ENCODE measurements at regions not wholly inside any gene's neighbourhood (a gene's known extent, or its start where the extent isn't known, plus 50 kb on each side); places are given as distances from the start of the nearest gene placed in this dataset.

GRCh38 chr2:118292991-118293390 is 204.7 kb downstream of the INSIG2 start:
- no peak overlapping the region for H3K4me3 ChIP-seq
- no peak for TF ChIP-seq CTCF (IDR thresholded peaks at IDR 0.05)
- no peak for TF ChIP-seq POLR2A (IDR thresholded peaks at IDR 0.05)
- no peaks in the 10 kb centered on the region for H3K4me1 ChIP-seq
- WGBS, 4 donors, result 63 to 75% (median 71%) methylated on average over 2 of the region's 2 CpGs
- H3K9me3 ChIP-seq, result no peaks in the 10 kb centered on the region
- no peak for DNase-seq
- no peak for ATAC-seq
- intact Hi-C loops (cut with DNase I), result no loop called here
- H3K27me3 ChIP-seq, result peaks cover 0 to 19% (median 0%) of the 10 kb centered on the region in 9 donors
- no peak overlapping the region for H3K27ac ChIP-seq
- H3K36me3 ChIP-seq, result no peaks in the 10 kb centered on the region

GRCh38 chr2:118291251-118291880 is 203.1 kb downstream of the INSIG2 start:
- ATAC-seq (no peak), DNase-seq (no peak)
- no peak for TF ChIP-seq CTCF (IDR thresholded peaks at IDR 0.05)
- no peak for TF ChIP-seq POLR2A (IDR thresholded peaks at IDR 0.05)
- H3K4me1 ChIP-seq, result no peaks in the 10 kb centered on the region
- no peaks in the 10 kb centered on the region for H3K9me3 ChIP-seq
- H3K4me3 ChIP-seq, result no peak overlapping the region
- intact Hi-C loops (cut with DNase I), result no loop called here
- H3K27ac ChIP-seq, result no peak overlapping the region
- H3K27me3 ChIP-seq, result peaks cover 0 to 19% (median 0%) of the 10 kb centered on the region in 9 donors
- no peaks in the 10 kb centered on the region for H3K36me3 ChIP-seq
- 64 to 71% (median 69%) methylated on average over 3 of the region's 3 CpGs for whole genome bisulfite sequencing, 4 donors

GRCh38 chr2:118290411-118291250 is 202.4 kb downstream of the INSIG2 start:
- H3K36me3 ChIP-seq, result no peaks in the 10 kb centered on the region
- peaks cover 0 to 14% (median 0%) of the 10 kb centered on the region in 9 donors for H3K27me3 ChIP-seq
- no peak overlapping the region for H3K27ac ChIP-seq
- 76 to 83% (median 78%) methylated on average over 8 of the region's 8 CpGs for WGBS, 4 donors
- DNase-seq, result no peak
- intact Hi-C loops (cut with DNase I), result no loop called here
- no peak for TF ChIP-seq POLR2A (IDR thresholded peaks at IDR 0.05)
- TF ChIP-seq CTCF (IDR thresholded peaks at IDR 0.05), result no peak
- no peak for ATAC-seq
- H3K9me3 ChIP-seq, result no peaks in the 10 kb centered on the region
- H3K4me3 ChIP-seq, result no peak overlapping the region
- no peaks in the 10 kb centered on the region for H3K4me1 ChIP-seq

GRCh38 chr2:118279005-118279404 is 190.7 kb downstream of the INSIG2 start:
- Histone ChIP-seq H3K27me3 (peaks cover 0 to 47% (median 0%) of the 10 kb centered on the region in 9 donors), H3K9me3 (no peaks in the 10 kb centered on the region), H3K4me1 (no peaks in the 10 kb centered on the region), H3K4me3 (no peak overlapping the region), H3K36me3 (no peaks in the 10 kb centered on the region), H3K27ac (no peak overlapping the region)
- intact Hi-C loops (cut with DNase I), result no loop called here
- TF ChIP-seq POLR2A (IDR thresholded peaks at IDR 0.05) (no peak), CTCF (IDR thresholded peaks at IDR 0.05) (no peak)
- ATAC-seq (no peak), DNase-seq (no peak)
- WGBS, 4 donors, result 18 to 43% (median 33%) methylated on average over 3 of the region's 3 CpGs
